Glutamatergic neuron (in vitro differentiated cells): ENCODE measurements at regions not wholly inside any gene's neighbourhood (a gene's known extent, or its start where the extent isn't known, plus 50 kb on each side); places are given as distances from the start of the nearest gene placed in this dataset.

Experiments
- DNase-seq: peaks from one replicate; pipeline ENCODE4 v3.0.0; 2022
- H3K27ac Mint-ChIP-seq: one replicate; pipeline ENCODE4 v1.8.0; 2020; ENCODE audit warnings: mild to moderate bottlenecking, mixed read lengths, inconsistent platforms; ENCODE audit not compliant: unreplicated experiment
- H3K27me3 Mint-ChIP-seq: one replicate; pipeline ENCODE4 v1.8.0; 2020; ENCODE audit warnings: mild to moderate bottlenecking, moderate library complexity, mixed read lengths, inconsistent platforms; ENCODE audit not compliant: unreplicated experiment
- H3K36me3 Mint-ChIP-seq: one replicate; pipeline ENCODE4 v1.8.0; 2020; ENCODE audit warnings: mild to moderate bottlenecking, mixed read lengths, inconsistent platforms; ENCODE audit not compliant: unreplicated experiment
- H3K4me1 Mint-ChIP-seq: one replicate; pipeline ENCODE4 v1.8.0; 2020; ENCODE audit warnings: mild to moderate bottlenecking, low read depth, mixed read lengths, inconsistent platforms; ENCODE audit not compliant: unreplicated experiment
- H3K4me3 Mint-ChIP-seq: one replicate; pipeline ENCODE4 v1.8.0; 2020; ENCODE audit warnings: mild to moderate bottlenecking, mixed read lengths, inconsistent platforms; ENCODE audit not compliant: unreplicated experiment
- H3K9me3 Mint-ChIP-seq: one replicate; pipeline ENCODE4 v1.8.0; 2020; ENCODE audit warnings: mild to moderate bottlenecking, moderate library complexity, mixed read lengths, inconsistent platforms; ENCODE audit not compliant: unreplicated experiment
- CTCF ChIP-seq: fragments of 200-600 bp; sonication (generic); IDR thresholded peaks from one replicate; pipeline ENCODE4 v1.5.0; 2021; ENCODE audit not compliant: partially characterized antibody, unreplicated experiment

GRCh38 chr21:19321688-19322087 lies 918.1 kb upstream of the TMPRSS15 start:
- no peaks in the 10 kb centered on the region for H3K4me1 Mint-ChIP-seq
- TF ChIP-seq CTCF, result no peak
- peaks cover 2% of the 10 kb centered on the region for H3K27me3 Mint-ChIP-seq
- no peak overlapping the region for H3K27ac Mint-ChIP-seq
- H3K36me3 Mint-ChIP-seq, result no peaks in the 10 kb centered on the region
- no peak for DNase-seq
- no peak overlapping the region for H3K4me3 Mint-ChIP-seq
- no peaks in the 10 kb centered on the region for H3K9me3 Mint-ChIP-seq

- TF ChIP-seq CTCF, result no peak
- H3K4me3 Mint-ChIP-seq, result no peak overlapping the region
- H3K4me1 Mint-ChIP-seq, result no peaks in the 10 kb centered on the region
- H3K27ac Mint-ChIP-seq, result no peak overlapping the region
- no peaks in the 10 kb centered on the region for H3K36me3 Mint-ChIP-seq
- no peaks in the 10 kb centered on the region for H3K9me3 Mint-ChIP-seq
- H3K27me3 Mint-ChIP-seq, result peaks cover 2% of the 10 kb centered on the region
- no peak for DNase-seq
Measured at GRCh38 chr21:19322360-19322759, 918.8 kb upstream of the TMPRSS15 start.

- no peak for DNase-seq
- Mint-ChIP-seq H3K9me3 (peaks cover 2% of the 10 kb centered on the region), H3K27ac (no peak overlapping the region), H3K36me3 (no peaks in the 10 kb centered on the region), H3K4me1 (no peaks in the 10 kb centered on the region), H3K27me3 (peaks cover 2% of the 10 kb centered on the region), H3K4me3 (no peak overlapping the region)
- TF ChIP-seq CTCF, result no peak
Measured at GRCh38 chr21:19326531-19327319, 923.1 kb upstream of the TMPRSS15 start.

- Mint-ChIP-seq H3K27ac (no peak overlapping the region), H3K36me3 (no peaks in the 10 kb centered on the region), H3K27me3 (peaks cover 2% of the 10 kb centered on the region), H3K9me3 (peaks cover 2% of the 10 kb centered on the region), H3K4me1 (no peaks in the 10 kb centered on the region), H3K4me3 (no peak overlapping the region)
- no peak for DNase-seq
- no peak for TF ChIP-seq CTCF
Measured at GRCh38 chr21:19328954-19329353, 925.4 kb upstream of the TMPRSS15 start.

- Mint-ChIP-seq H3K4me1 (no peaks in the 10 kb centered on the region), H3K27ac (no peak overlapping the region), H3K4me3 (no peak overlapping the region), H3K9me3 (no peaks in the 10 kb centered on the region), H3K27me3 (peaks cover 2% of the 10 kb centered on the region), H3K36me3 (no peaks in the 10 kb centered on the region)
- peak; percentile 10 for TF ChIP-seq CTCF
- no peak for DNase-seq
Measured at GRCh38 chr21:19340303-19340702, 936.7 kb upstream of the TMPRSS15 start.
